IMR-90 (cell line): ENCODE measurements at regions not wholly inside any gene's neighbourhood (a gene's known extent, or its start where the extent isn't known, plus 50 kb on each side); places are given as distances from the start of the nearest gene placed in this dataset.

Source experiments
- ATAC-seq: fragments of 200-7000 bp; cut with Tn5 transposase; 2 replicates; pipeline ENCODE4 v1.9.1; 2020; ENCODE audit warnings: low read depth, mild to moderate bottlenecking, moderate library complexity
- BruUV-seq: library from RNA; stranded (reverse); fragments of 400-500 nt; replicated peaks from 2 replicates; lab custom pipeline; 2021; lab: Mats Ljungman, UMichigan
- CTCF ChIA-PET: fragments of 300-600 bp; formaldehyde crosslinking; extraction: SDS; loops from one replicate; lab custom pipeline; 2021; ENCODE audit warnings: antibody characterized with exemption; lab: Yijun Ruan, JAX
- POLR2A ChIA-PET: fragments of 300-600 bp; sonication (Branson Sonifier 250); formaldehyde crosslinking; loops from one replicate; lab custom pipeline; 2022; ENCODE audit warnings: antibody characterized with exemption; ENCODE audit not compliant: unreplicated experiment; lab: Charles Lee
- DNase-seq: peaks from one replicate; pipeline ENCODE4 v3.0.0; 2013
- H2AFZ ChIP-seq: replicated peaks from 2 replicates; pipeline ENCODE3; 2013; ENCODE audit warnings: low read length, mild to moderate bottlenecking; ENCODE audit not compliant: poor library complexity
- H2AK5ac ChIP-seq: 2 replicates; pipeline ENCODE4 v1.6.1; 2013; ENCODE audit warnings: low read depth, low read length, inconsistent platforms
- H2AK9ac ChIP-seq: replicated peaks from 2 replicates; pipeline ENCODE3; 2013; ENCODE audit warnings: mild to moderate bottlenecking, low read depth, low read length, moderate library complexity; ENCODE audit not compliant: poor library complexity
- H2BK120ac ChIP-seq: 2 replicates; pipeline ENCODE4 v1.6.1; 2013; ENCODE audit warnings: low read depth, low read length, inconsistent platforms
- H2BK15ac ChIP-seq: 3 replicates; pipeline ENCODE4 v1.6.1; 2013; ENCODE audit warnings: low read depth, low read length, inconsistent platforms
- H2BK20ac ChIP-seq: 2 replicates; pipeline ENCODE4 v1.6.1; 2013; ENCODE audit warnings: low read depth, mild to moderate bottlenecking, inconsistent platforms, low read length, moderate library complexity
- H2BK5ac ChIP-seq: 2 replicates; pipeline ENCODE4 v1.6.1; 2013; ENCODE audit warnings: mild to moderate bottlenecking, low read depth, low read length, inconsistent platforms; ENCODE audit not compliant: poor library complexity, severe bottlenecking
- H3K14ac ChIP-seq: replicated peaks from 2 replicates; pipeline ENCODE4 v1.6.1; 2013; ENCODE audit warnings: low read depth, low read length, inconsistent platforms
- H3K18ac ChIP-seq: 2 replicates; pipeline ENCODE4 v1.6.1; 2013; ENCODE audit warnings: low read depth, low read length, control low read depth
- H3K23ac ChIP-seq: 2 replicates; pipeline ENCODE4 v1.6.1; 2013; ENCODE audit warnings: low read depth, low read length, inconsistent platforms
- H3K27ac ChIP-seq: 2 replicates; pipeline ENCODE4 v1.5.1; 2013; ENCODE audit warnings: mild to moderate bottlenecking, control low read depth, low read length; ENCODE audit not compliant: insufficient read depth
- H3K27me3 ChIP-seq: 2 replicates; pipeline ENCODE4 v1.6.1; 2013; ENCODE audit warnings: low read length; ENCODE audit not compliant: control insufficient read depth, insufficient read depth
- H3K36me3 ChIP-seq: 2 replicates; pipeline ENCODE4 v1.6.1; 2013; ENCODE audit warnings: low read length, mixed read lengths; ENCODE audit not compliant: control insufficient read depth, insufficient read depth
- H3K4ac ChIP-seq: 2 replicates; pipeline ENCODE4 v1.6.1; 2013; ENCODE audit warnings: low read depth, low read length, inconsistent platforms
- H3K4me1 ChIP-seq: 2 replicates; pipeline ENCODE4 v1.6.1; 2013; ENCODE audit warnings: low read length, mixed read lengths; ENCODE audit not compliant: control insufficient read depth, insufficient read depth
- H3K4me2 ChIP-seq: 2 replicates; pipeline ENCODE4 v1.6.1; 2013; ENCODE audit warnings: low read depth, mild to moderate bottlenecking, control low read depth, low read length, moderate library complexity
- H3K4me3 ChIP-seq: 2 replicates; pipeline ENCODE4 v1.5.1; 2013; ENCODE audit warnings: low read depth, mild to moderate bottlenecking, control low read depth, low read length, moderate library complexity; ENCODE audit not compliant: insufficient read depth
- H3K56ac ChIP-seq: 2 replicates; pipeline ENCODE4 v1.6.1; 2013; ENCODE audit warnings: low read length, inconsistent platforms; ENCODE audit not compliant: insufficient read depth; ENCODE audit errors: extremely low read depth
- H3K79me1 ChIP-seq, 2 experiments: 2 replicates each; pipeline ENCODE4 v1.6.1; 2013; ENCODE audit warnings: low read length in 2 of 2, inconsistent platforms in 1 of 2, low read depth in 1 of 2
- H3K9ac ChIP-seq: 2 replicates; pipeline ENCODE4 v1.6.1; 2013; ENCODE audit warnings: low read depth, low read length, control low read depth
- H3K9me1 ChIP-seq: 2 replicates; pipeline ENCODE4 v1.6.1; 2013; ENCODE audit warnings: low read length, inconsistent platforms; ENCODE audit not compliant: insufficient read depth
- H3K9me3 ChIP-seq: 2 replicates; pipeline ENCODE4 v1.6.1; 2013; ENCODE audit warnings: low read length; ENCODE audit not compliant: control insufficient read depth, insufficient read depth
- H4K20me1 ChIP-seq: 2 replicates; pipeline ENCODE4 v1.6.1; 2013; ENCODE audit warnings: low read length, inconsistent platforms; ENCODE audit not compliant: insufficient read depth
- H4K5ac ChIP-seq: 2 replicates; pipeline ENCODE4 v1.6.1; 2013; ENCODE audit warnings: mild to moderate bottlenecking, low read depth, low read length, control low read depth
- H4K8ac ChIP-seq, 2 experiments: 2 replicates each; pipeline ENCODE4 v1.6.1; 2013; ENCODE audit warnings: low read depth in 2 of 2, low read length in 2 of 2, control low read depth in 1 of 2, inconsistent platforms in 1 of 2
- H4K91ac ChIP-seq: 2 replicates; pipeline ENCODE4 v1.6.1; 2013; ENCODE audit warnings: low read depth, low read length, inconsistent platforms; ENCODE audit not compliant: insufficient read depth
- CEBPB ChIP-seq: IDR thresholded peaks from 2 replicates; pipeline ENCODE4 v1.6.1; 2012; ENCODE audit warnings: low read depth, low read length, improper control_type of control experiment
- CTCF ChIP-seq: conservative IDR thresholded peaks from 2 replicates; pipeline ENCODE4 v1.5.1; 2012; ENCODE audit warnings: mild to moderate bottlenecking, low read depth, low read length, improper control_type of control experiment
- NFE2L2 ChIP-seq: fragments of 150-350 bp; IDR thresholded peaks from 2 replicates; pipeline ENCODE4 v1.6.1; 2016; ENCODE audit warnings: low read depth, mild to moderate bottlenecking, low read length
- RAD21 ChIP-seq: IDR thresholded peaks from 2 replicates; pipeline ENCODE4 v1.6.1; 2012; ENCODE audit warnings: low read length, improper control_type of control experiment
- WGBS, 2 experiments: methylation state at CpG; one replicate each; pipeline versions ENCODE4 v1.1.5 to v1.1.7; 2013; ENCODE audit warnings: missing lambda C conversion rate in 2 of 2; ENCODE audit not compliant: insufficient read length in 1 of 2; ENCODE audit errors: extremely low coverage in 2 of 2; 5-methylcytosine and 5-hydroxymethylcytosine counted together
- dilution Hi-C: fragments of 300-500 bp; cut with HindIII; formaldehyde crosslinking; loops from one replicate; pipeline ENCODE4 v1.14.3; 2018; ENCODE audit warnings: low sequenced_read_pairs; ENCODE audit not compliant: unreplicated experiment
- in situ Hi-C: fragments of 300-500 bp; cut with MboI; formaldehyde crosslinking; loops from 3 replicates; pipeline ENCODE4 v1.14.3; 2019; ENCODE audit warnings: low sequenced_read_pairs, inconsistent platforms, mixed read lengths
- intact Hi-C: fragments of 100-400 bp; cut with micrococcal nuclease; formaldehyde crosslinking; loops from 2 replicates; pipeline ENCODE4 v1.10.0; 2022
- TF ChIP-seq, protein P1 (sequence below): fragments of 150-350 bp; IDR thresholded peaks from 2 replicates; pipeline ENCODE4 v1.6.1; 2017; ENCODE audit warnings: mild to moderate bottlenecking, antibody characterized with exemption, low read length, low read depth

GRCh38 chr1:67886076-67886475 lies 52.8 kb upstream of the GNG12 start:
- Histone ChIP-seq H3K9ac (no peak overlapping the region), H3K14ac (0 out of 2 replicates have a peak overlapping the region, but pooled peaks have one; percentile 20), H2BK20ac (no peak overlapping the region), H3K9me3 (no peaks in the 10 kb centered on the region), H3K23ac (no peak overlapping the region), H3K27ac (no peak overlapping the region), H4K8ac (no peak overlapping the region), H3K4me2 (no peak overlapping the region), H3K18ac (no peak overlapping the region), H3K4me3 (no peak overlapping the region), H2BK120ac (no peak overlapping the region), H3K36me3 (no peaks in the 10 kb centered on the region), H3K4me1 (peaks cover 16% of the 10 kb centered on the region), H4K5ac (no peak overlapping the region), H4K20me1 (no peaks in the 10 kb centered on the region), H3K27me3 (no peaks in the 10 kb centered on the region), H2BK15ac (no peak overlapping the region), H3K56ac (no peak overlapping the region), H3K79me1 (no peaks in the 10 kb centered on the region), H4K91ac (no peak overlapping the region), H2AK9ac (no peak overlapping the region), H2AK5ac (peak overlapping the region; percentile 31; the same call in 1 of the 2 replicates), H3K4ac (no peak overlapping the region), H2AFZ (peak overlapping the region; percentile 37), H3K9me1 (peaks cover 10% of the 10 kb centered on the region; the same call in 1 of the 2 replicates), H2BK5ac (no peak overlapping the region)
- in situ Hi-C loops: no loop called here
- POLR2A ChIA-PET: no interaction called here
- dilution Hi-C loops: no loop called here
- DNase-seq: no peak
- ATAC-seq: no peak
- intact Hi-C loops: no loop called here
- WGBS, 2 experiments: no CpG with 5 or more reads among the region's 2 CpGs
- CTCF ChIA-PET: no interaction called here
- no TSS peak for BruUV-seq
- no peak for TF ChIP-seq CEBPB
- no peak for TF ChIP-seq CTCF
- TF ChIP-seq NFE2L2: no peak
- TF ChIP-seq, protein P1, sequence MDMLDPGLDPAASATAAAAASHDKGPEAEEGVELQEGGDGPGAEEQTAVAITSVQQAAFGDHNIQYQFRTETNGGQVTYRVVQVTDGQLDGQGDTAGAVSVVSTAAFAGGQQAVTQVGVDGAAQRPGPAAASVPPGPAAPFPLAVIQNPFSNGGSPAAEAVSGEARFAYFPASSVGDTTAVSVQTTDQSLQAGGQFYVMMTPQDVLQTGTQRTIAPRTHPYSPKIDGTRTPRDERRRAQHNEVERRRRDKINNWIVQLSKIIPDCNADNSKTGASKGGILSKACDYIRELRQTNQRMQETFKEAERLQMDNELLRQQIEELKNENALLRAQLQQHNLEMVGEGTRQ: no peak
- TF ChIP-seq RAD21: no peak
